ENCODE measurements at regions not wholly inside any gene's neighbourhood (a gene's known extent, or its start where the extent isn't known, plus 50 kb on each side); places are given as distances from the start of the nearest gene placed in this dataset.

DNA sequence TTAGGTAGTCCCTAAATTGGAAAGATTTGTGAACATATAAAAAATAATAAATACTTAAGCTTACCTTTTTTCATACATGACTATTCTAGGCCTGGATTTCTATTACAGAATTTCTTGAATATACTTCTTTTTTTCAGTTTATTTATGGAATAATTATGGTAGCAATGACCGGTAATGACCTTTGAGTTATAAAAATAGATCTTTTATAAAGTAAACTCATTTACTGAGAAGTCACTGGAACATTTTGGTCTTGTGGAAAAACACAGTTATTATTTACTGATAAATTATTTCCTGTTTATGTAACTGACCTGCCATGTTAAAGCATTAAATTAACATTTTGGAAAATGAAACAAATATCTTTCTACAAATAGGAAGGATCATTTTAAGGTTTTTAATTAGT is 80.4 kb upstream of the RASGEF1B start:
- TF ChIP-seq, protein P1, sequence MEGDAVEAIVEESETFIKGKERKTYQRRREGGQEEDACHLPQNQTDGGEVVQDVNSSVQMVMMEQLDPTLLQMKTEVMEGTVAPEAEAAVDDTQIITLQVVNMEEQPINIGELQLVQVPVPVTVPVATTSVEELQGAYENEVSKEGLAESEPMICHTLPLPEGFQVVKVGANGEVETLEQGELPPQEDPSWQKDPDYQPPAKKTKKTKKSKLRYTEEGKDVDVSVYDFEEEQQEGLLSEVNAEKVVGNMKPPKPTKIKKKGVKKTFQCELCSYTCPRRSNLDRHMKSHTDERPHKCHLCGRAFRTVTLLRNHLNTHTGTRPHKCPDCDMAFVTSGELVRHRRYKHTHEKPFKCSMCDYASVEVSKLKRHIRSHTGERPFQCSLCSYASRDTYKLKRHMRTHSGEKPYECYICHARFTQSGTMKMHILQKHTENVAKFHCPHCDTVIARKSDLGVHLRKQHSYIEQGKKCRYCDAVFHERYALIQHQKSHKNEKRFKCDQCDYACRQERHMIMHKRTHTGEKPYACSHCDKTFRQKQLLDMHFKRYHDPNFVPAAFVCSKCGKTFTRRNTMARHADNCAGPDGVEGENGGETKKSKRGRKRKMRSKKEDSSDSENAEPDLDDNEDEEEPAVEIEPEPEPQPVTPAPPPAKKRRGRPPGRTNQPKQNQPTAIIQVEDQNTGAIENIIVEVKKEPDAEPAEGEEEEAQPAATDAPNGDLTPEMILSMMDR (IDR thresholded peaks at IDR 0.05): no peak
- no peak for TF ChIP-seq EZH2 (IDR thresholded peaks at IDR 0.05; ENCODE audit: borderline replicate concordance, insufficient read depth, low read depth, low read length, poor library complexity, severe bottlenecking)
